NCI-H526 treated with DMSO at 0.1 percent for 48 hours (cell line): ENCODE measurements at regions not wholly inside any gene's neighbourhood (a gene's known extent, or its start where the extent isn't known, plus 50 kb on each side); places are given as distances from the start of the nearest gene placed in this dataset.
"Not testable (repeated sequence)": the region's sequence is repeated elsewhere in the genome, so short reads cannot be mapped to it uniquely, and the experiment has no call there.

Source experiments
- DNase-seq: peaks from one replicate; lab custom pipeline; 2025; lab: John Stamatoyannopoulos, UW

DNA sequence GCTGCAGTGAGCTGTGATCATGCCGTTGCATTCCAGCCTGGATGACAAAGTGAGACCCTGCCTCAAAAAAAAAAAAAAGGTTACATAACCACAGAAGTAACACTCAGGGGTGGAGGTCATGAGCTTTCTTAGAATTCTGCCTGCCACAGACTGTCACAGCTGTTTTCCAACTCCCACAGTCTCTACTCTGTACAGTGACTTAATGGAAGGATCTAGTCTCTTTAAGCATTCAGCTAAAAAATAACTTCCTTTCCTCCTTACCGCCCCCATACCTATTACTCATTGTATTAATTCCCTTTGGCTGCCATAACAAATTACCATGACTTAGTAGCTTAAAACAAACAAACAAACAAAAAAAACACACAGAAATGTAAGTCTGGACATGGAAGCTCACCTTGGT lies 99.6 kb upstream of the UBE2E1 start:
- no peak for DNase-seq

DNA sequence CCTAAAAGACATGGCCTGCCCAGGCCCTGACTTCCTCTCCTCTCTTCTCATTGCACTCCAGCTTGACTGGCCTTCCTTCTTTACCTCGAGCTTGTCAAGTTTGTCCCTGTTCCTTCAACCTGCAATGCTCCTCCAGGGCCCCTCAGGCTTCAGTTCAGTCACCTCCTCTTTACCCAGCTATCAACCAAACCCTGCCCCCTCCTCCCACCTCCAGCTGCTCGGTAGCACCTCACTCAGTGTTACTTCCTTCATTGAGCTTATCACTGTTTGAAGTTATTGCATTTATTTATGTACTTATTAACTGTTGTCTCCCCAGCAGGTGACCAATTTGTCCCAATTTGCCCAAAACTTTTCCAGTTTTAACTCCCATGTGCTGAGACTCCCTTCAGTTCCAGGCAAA lies 95.8 kb upstream of the UBE2E1 start:
- no peak for DNase-seq

GRCh38 chr3:23710555-23710954 lies 95.2 kb upstream of the UBE2E1 start:
- DNase-seq: no peak

- no peak for DNase-seq
Measured at GRCh38 chr3:23711916-23712494, 93.8 kb upstream of the UBE2E1 start.

DNA sequence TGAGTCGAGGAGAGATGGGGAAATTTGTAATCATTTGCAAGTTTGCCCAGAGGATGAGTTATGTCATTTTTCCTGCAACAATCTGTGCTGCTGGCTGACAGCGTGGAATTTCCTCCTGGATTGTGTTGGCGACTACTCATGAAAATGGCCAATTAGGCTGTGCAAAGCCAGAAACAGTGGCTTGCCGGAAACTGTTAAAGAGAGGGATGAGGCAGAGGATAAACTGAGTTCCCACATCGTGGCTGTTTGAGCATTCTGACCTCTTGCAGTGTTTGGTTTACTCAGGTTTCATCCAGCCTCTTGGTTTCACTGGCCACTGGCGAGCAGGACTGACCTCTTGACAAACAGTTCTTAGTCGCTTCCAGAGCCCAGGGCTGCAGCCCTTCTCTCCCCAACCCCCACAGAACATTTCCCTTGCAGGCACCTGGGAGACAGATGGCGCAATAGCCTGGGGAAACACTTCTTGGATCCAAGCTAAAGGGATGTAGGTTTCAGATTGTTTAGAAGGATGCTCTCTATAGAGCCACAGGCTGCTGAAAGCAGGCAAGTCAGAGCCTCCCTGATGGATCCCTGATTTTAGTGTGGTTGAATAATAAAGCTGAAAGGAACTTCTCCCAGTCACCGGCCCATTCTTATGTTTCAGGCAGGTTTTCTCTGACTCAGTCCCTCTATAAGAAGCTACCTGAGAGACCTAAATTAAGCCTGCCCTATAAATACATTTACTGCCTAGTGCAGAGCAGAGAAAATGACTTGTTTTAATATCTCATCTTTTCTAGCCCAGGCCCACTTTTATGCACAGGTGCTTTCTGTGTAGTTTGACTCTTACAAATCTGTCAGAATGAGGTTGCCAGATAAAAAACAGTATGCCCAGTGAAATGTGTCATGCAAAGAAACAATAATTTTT lies 92.8 kb upstream of the UBE2E1 start:
- no peak for DNase-seq

GRCh38 chr3:23713641-23714040 lies 92.1 kb upstream of the UBE2E1 start:
- no peak for DNase-seq

DNA sequence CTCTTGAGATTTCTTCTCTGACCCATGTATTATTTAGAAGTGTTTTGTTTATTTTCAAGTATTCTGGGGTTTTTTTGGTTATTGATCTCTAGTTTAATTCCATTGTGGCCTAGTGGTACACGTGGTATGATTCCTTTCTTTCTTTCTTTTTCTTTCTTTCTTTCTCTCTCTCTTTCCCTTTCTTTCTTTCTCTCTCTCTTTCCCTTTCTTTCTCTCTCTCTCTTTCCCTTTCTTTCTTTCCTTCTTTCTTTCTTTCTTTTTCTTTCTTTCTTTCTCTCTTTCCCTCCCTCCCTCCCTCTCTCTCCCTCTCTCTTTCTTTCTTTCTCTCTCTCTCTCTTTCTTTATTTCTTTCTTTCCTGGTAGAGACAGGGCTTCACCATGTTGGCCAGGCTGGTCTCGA lies 85.7 kb upstream of the UBE2E1 start:
- no peak for DNase-seq

DNA sequence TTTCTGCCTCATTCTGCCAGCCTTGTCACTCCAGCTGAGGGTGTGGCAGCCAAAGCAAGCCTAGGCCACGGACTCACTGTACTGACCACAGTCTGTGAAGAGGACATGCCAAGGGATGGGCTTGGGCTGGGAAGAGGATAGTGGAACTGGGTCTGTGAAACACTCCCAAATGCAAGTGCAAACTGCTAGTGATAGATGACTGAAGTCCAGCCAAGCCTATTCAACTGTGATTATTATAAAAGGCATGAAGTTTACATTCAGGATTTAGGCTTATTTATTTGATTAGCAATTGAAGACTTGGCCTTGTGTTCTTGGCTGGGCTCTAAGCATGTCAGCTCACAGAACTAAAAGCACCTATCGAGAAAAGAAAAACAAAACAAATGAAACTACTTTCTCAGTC lies 84.9 kb upstream of the UBE2E1 start:
- no peak for DNase-seq

GRCh38 chr3:23723141-23723540 lies 82.6 kb upstream of the UBE2E1 start:
- no peak for DNase-seq

- DNase-seq: no peak
Measured at GRCh38 chr3:23723930-23724329, 81.8 kb upstream of the UBE2E1 start.

DNA sequence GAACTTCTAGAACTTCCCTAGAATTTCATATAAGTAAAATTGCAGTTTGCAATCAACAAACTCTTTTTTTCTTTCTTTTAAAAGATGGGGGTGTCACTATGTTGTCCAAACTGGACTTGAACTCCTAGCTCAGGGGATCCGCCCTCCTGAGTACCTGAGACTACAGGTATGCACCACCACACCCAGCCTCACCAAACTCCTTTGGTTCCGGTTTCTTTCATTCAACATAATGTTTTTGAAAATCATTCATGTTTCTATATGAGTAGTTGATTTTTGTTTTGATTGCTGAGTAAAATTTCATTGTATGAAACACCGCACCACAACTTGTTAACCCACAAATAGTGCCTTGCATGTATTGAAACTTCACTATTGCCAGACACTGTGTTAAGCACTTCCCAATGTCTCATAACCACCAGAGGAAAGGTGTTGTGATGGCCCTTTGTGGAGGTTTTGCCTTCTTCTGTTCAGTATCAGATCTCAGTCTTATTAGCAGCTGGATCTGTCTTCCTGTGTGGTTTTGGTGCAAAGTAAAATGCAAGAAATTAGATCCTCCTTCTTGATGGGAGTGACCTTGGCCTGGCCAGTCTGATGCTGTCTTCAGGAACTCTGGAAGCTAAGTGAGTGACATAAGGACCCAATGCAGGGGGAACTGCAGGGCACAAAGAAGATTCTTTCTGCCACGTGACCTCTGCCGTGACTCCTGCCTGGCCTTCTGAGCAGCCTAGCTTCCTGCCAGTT lies 78.8 kb upstream of the UBE2E1 start:
- DNase-seq: no peak

DNA sequence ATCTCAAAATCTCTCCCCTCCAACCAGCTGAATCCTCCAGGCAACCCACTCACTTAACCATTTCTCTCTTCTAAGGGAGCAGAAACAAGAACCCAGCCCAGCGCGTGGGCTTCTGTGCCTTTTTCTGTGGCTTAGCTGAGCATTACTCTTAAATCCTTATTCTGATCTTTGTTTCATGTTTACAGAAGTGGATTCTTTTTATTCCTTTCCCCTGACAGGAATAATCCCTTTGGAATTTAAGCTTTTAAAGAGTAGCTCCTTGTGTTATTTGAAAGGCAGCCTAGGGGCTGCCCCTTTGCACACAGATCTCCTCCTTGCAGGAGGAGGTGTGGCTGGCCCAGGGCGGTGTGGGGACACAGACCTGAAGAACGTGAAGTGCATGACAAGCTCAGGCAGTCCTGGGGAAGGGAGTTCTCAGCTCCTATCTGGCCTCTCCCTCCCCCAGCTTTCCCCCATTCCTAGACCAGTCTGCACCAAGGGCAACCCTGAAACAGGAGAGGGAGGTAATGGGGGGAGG lies 77.1 kb upstream of the UBE2E1 start:
- no peak for DNase-seq

GRCh38 chr3:23729362-23729761 lies 76.4 kb upstream of the UBE2E1 start:
- DNase-seq: not testable (repeated sequence)

DNA sequence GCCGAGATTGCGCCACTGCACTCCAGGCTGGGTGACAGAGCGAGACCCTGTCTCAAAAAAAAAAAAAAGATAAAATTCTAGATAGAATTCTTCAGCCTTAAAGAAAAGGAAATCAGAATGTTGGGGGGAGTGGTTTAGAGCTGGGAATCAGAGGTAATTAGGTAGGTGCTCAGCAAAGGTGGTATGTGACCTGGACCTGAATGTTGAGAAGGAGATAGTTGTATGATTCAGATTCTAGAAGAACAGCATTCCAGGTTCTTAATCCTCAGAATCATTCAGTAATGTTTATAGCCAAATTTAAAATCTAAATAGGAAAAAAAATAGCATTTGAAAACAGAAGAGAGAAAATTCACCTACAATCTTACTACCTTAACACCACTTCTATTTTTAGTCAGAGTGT lies 71.3 kb upstream of the UBE2E1 start:
- DNase-seq: no peak

GRCh38 chr3:23735062-23735461 lies 70.7 kb upstream of the UBE2E1 start:
- no peak for DNase-seq

- DNase-seq: no peak
Measured at GRCh38 chr3:23735535-23736326, 70.0 kb upstream of the UBE2E1 start.

DNA sequence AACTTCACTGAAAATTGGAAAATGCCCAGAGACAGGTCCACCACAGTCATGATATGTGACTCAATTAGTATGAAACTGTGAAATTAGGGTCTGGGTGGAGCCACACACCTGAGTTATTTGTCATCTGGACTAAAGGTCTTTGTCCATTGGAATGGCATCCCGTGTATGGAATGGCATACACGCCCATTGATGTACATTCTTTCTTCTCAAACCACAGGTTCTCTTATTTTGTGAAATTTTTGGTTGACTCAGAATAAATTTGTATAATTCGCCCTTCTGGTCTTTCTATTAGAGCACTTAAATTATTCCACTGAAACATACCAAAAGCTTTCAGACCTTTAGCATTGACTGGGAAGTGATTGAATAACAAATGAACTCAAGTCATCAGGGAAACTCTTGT lies 66.8 kb upstream of the UBE2E1 start:
- DNase-seq: no peak

GRCh38 chr3:23739536-23739935 lies 66.2 kb upstream of the UBE2E1 start:
- no peak for DNase-seq

GRCh38 chr3:23740517-23740965 lies 65.2 kb upstream of the UBE2E1 start:
- DNase-seq: no peak

GRCh38 chr3:23741036-23741706 lies 64.6 kb upstream of the UBE2E1 start:
- DNase-seq: no peak

DNA sequence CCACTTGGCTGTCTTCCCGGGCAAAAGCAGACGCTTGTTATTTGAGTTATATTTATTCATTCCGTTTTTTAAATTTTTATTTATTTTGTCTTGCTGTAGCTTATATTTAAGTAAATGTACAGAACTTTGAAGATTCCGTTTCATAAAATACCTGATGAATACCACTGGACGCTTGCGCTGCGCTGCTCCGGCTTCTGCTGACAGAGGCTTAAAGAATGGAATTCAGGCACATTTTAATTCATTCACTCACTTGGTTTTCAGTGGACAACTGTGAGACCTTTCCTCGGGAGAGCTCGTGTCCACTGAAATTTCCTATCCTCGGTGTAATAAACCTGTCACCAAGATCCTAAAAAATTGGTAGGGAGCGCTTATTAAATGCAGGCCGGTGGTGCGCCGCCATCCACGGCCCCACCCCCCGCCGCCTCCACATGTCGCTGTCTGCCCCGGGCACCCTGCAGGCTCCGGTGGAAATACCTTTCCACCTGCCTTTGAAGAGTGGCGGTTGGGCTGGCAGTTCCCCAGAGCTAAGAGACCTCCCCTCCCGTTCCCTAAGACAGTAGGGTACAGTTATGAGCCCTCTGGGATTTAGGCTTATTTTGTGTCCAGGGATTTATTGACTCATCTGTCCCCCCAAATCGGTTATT lies 62.5 kb upstream of the UBE2E1 start:
- peak; percentile 51 for DNase-seq
